Stimulated activated effector memory CD8-positive, alpha-beta T cell treated with anti-CD3 and anti-CD28 coated beads, Interleukin-12 subunit alpha, Interleukin-12 subunit beta, amount 100 ng/mL, for 72 hours (primary cell): ENCODE measurements at regions not wholly inside any gene's neighbourhood (a gene's known extent, or its start where the extent isn't known, plus 50 kb on each side); places are given as distances from the start of the nearest gene placed in this dataset.
"Not testable (repeated sequence)": the region's sequence is repeated elsewhere in the genome, so short reads cannot be mapped to it uniquely, and the experiment has no call there.

Source experiments
- ATAC-seq: fragments of 150-1000 bp; cut with Tn5 transposase; 2 replicates; pipeline ENCODE4 v1.10.0; 2021
- DNase-seq, 2 donors: peaks; one replicate each; pipeline ENCODE4 v3.0.0; 2021 to 2022; ENCODE audit warnings: low spot score in 2 of 2
- H3K27ac Mint-ChIP-seq: one replicate; pipeline ENCODE4 v1.8.0; 2022; ENCODE audit warnings: mild to moderate bottlenecking, mixed read lengths
- H3K36me3 Mint-ChIP-seq: one replicate; pipeline ENCODE4 v1.8.0; 2022; ENCODE audit warnings: mild to moderate bottlenecking, mixed read lengths
- H3K4me1 Mint-ChIP-seq: one replicate; pipeline ENCODE4 v1.8.0; 2022; ENCODE audit warnings: mixed read lengths
- H3K4me3 Mint-ChIP-seq: one replicate; pipeline ENCODE4 v1.8.0; 2022; ENCODE audit warnings: mild to moderate bottlenecking, mixed read lengths
- H3K9me3 Mint-ChIP-seq: one replicate; pipeline ENCODE4 v1.8.0; 2022; ENCODE audit warnings: mixed read lengths

DNA sequence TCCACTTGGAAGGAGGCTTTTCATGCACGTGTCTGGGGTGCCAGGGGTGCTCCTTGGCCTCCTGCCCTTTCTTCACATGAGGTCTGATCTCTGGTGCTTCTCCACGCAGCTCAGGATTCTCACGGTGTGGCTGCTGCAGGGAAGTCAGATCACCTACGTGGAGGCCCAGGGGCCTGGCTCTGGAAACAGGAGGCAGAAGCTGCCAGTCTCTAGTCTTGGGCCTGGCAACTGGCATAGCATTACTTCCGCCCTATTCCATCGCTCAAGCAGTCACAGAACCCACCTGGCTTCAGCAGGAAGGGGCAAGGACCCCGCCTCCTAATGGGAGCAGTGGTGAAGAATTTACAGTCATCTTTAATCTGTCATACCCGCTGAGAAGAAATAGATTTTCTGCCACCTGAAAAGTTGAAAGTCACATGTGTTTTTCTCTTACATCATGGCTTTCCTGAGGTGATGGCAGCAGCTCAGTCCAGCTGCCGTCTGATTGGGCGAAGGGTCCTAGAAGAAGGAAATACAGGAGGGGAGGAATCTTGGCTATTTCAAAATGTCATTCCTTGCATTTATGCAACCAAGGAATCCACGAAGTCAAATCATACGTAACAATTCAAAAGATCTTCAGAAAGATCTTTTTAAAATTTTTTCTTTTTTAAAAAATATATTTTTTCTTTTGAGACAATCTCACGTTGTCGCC lies 50.1 kb upstream of the DKK3 start:
- Mint-ChIP-seq H3K9me3 (peaks cover 7% of the 10 kb centered on the region), H3K27ac (peak overlapping the region; percentile 60)

GRCh38 chr11:12059144-12059543 lies 50.7 kb upstream of the DKK3 start:
- H3K9me3 Mint-ChIP-seq, H3K36me3 Mint-ChIP-seq, ATAC-seq, H3K4me1 Mint-ChIP-seq, DNase-seq, H3K4me3 Mint-ChIP-seq, H3K27ac Mint-ChIP-seq: not testable (repeated sequence)

More for the DNA sequence above, 50.1 kb upstream of the DKK3 start:
- ATAC-seq (no peak), DNase-seq (no peak)
- Mint-ChIP-seq H3K36me3 (no peaks in the 10 kb centered on the region), H3K4me1 (peaks cover 10% of the 10 kb centered on the region), H3K4me3 (no peak overlapping the region)

GRCh38 chr11:12060385-12060985 lies 49.9 kb upstream of the MICAL2 start:
- DNase-seq (no peak), ATAC-seq (no peak)

More at GRCh38 chr11:12060385-12060985, 49.9 kb upstream of the MICAL2 start:
- Mint-ChIP-seq H3K27ac (no peak overlapping the region), H3K9me3 (peaks cover 7% of the 10 kb centered on the region), H3K36me3 (no peaks in the 10 kb centered on the region), H3K4me3 (no peak overlapping the region), H3K4me1 (peaks cover 11% of the 10 kb centered on the region)
